Activated CD4-positive, alpha-beta T cell treated with anti-CD3 and anti-CD28 coated beads for 48 hours (primary cell): ENCODE measurements at regions not wholly inside any gene's neighbourhood (a gene's known extent, or its start where the extent isn't known, plus 50 kb on each side); places are given as distances from the start of the nearest gene placed in this dataset.

Experiments
- DNase-seq: peaks from one replicate; pipeline ENCODE4 v3.0.0-alpha.2; 2020

- DNase-seq = no peak
Measured at GRCh38 chr5:123819833-123820232, 307.9 kb downstream of the CSNK1G3 start.

DNA sequence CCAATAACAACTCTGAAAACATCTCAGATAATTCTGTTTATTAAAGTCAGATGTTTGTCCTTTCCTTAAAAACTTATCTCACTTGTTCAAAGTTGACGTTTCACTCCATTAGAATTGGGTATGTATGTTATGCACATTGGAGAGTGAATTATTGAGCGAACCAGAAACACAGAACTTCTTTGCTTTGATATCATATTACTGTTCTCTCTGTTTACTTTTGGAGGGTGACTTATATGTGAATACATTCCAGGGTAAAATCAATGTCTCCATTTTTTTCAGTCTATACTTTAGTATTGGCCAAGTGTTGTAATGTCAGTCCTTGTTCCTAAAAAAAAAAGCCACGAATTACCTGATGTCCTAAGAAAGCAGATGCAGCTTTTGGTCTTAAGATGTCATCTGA lies 307.4 kb downstream of the CSNK1G3 start:
- DNase-seq = no peak

DNA sequence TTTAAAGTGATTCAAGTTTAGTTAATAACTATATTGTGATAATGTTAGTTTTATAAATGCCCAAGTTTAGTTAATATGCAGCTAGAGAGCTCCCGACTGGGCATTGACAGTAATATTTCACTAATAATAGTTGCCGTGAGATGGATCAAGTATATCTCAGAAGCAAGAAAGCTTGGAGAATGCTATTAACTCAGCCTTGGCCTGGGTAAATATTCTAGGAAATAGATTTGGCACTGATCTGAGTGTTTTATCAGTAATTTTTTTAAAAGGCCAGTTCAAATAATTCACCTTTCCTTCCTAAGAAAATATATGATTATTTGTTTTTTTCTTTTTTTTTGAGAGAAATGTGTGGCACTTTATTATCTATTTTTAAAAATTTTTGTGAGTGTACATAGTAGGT lies 305.3 kb downstream of the CSNK1G3 start:
- no peak for DNase-seq

DNA sequence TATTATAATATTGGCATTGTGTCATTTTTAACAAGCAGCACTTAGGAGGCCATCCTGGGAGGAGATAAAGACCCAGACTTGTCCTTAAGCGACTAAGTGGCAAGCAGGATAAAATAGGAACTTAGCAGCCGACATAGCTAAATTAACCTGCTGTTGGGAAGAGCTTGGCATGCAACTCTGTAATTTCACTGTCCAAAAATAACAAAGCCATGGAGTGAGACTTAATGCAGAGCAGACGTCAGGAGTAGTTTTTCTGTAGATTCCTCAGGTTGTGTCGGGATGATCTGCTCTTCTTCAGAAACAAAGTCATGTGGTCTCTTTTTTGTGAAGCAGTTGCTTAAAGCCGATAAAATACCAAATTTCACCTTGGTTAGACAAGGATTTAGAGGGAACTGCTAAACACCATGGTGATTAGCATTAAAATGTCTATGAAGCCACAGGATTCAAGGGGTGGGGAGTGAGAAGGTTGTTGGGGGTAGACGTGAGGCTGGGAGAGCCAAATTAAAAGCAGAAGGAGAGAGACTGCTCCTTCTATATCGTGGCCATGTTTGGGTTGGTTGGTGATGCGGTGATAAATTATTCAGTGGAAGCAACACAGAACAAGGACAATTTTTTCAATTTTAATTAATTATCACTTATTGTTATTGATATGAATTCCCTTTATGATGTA lies 303.0 kb downstream of the CSNK1G3 start:
- no peak for DNase-seq

DNA sequence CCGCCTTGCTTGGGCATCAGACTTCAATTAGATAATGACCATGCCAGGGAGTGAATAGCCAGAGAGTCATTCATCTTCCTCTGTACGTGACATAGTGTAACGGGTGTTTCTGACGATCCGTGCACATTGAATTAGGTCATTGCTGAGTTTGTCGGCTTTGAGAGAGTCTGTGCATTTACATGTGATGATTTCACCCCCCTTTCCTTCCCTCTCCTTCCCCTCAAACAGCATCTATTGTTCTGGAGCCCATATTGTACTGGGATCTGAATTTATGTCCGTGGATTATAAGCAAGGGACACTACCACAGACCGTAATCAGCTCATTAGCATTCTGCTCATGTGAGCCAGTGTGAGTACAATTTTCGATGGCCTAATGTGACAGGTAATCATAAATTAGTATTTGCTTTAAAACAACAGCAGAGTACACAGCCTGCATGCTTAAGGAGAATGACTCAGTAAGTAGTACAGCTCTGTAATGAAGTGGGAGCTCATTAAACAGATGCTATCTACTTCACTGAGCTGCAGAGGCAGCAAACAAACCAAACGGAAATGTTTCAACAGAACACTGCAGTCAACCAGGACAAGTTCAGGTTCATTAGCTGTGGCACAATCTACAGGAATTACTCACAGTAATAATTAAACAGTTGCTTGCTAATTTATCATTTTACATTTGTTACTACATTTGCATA lies 302.1 kb downstream of the CSNK1G3 start:
- DNase-seq = no peak

DNA sequence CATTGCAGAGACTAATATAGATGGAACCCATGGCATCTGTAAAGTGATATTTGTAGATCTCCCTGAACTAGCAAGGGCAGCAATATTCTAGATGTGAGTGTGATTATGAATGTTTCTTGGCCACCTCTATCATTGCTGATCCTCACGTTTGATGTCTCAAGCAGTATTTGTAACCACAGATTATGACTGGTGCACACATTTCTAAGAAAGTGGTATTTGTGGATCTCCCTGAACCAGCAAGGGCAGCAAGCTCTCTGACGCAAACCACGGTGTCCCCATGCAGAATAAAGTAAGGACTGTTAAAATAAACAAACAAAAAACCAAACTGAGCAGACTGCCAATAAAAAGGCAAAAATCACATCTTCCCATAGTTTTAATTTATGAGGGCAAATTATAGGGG lies 301.3 kb downstream of the CSNK1G3 start:
- DNase-seq = no peak

GRCh38 chr5:123811831-123812230 lies 299.9 kb downstream of the CSNK1G3 start:
- no peak for DNase-seq

DNA sequence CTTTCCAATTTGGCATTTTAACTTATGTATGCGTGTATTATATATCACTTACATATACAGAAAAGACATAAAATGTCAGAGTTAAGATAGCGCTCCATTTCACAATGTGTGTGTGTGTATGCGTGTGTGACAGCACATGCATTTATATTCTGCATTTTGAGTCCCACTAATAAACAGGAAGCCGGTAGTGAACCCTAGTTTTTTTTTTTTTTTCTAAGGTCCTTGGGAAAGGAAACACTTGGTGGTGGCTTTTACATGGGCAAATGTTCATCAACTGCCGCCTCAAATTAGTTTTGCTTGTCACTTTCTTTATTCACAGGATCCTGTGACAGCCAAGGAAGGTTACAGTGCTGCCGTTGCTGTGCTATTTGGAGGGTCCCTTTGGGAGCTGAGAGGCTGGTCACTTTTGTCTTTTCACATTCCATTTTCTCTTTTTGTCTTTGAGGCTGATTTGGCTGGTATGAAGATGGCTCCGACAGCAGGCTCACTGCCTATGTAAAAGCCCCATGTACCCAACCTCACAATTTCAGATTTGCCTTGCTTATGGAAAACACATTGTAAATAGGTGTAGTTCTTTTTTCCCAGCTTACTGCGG lies 298.9 kb downstream of the CSNK1G3 start:
- DNase-seq = no peak

- DNase-seq = no peak
Measured at GRCh38 chr5:123810253-123810652, 298.3 kb downstream of the CSNK1G3 start.

DNA sequence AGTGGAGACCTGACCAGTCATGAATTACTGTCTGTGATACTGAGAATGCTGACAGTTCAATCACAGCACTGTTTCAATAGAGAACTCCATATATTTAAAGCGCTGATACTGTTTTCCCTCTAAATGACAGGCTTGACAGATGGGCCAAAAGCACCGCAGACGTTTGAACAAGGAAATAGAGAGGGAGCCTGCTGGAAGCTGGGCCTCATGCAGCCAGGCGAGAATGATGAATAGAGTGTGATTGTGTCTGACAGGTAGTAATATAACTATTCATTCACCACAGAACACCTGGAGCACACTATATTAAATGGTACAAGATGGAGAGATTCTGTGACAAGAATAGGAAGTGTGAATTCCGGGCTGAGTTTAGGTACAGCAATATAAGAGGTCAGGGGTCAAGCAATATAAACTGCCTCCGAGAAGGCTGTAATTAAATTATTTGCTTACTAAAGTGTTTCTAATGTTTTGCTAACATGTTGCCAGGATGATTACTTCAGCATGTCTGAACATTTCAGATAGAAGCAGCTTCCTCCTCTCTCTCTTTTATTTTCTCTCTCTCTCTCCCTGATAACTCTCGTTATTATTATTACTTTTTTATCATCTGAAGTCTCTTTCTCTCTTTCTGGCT lies 297.7 kb downstream of the CSNK1G3 start:
- DNase-seq = no peak

- no peak for DNase-seq
Measured at GRCh38 chr5:123808461-123809380, 296.7 kb downstream of the CSNK1G3 start.

DNA sequence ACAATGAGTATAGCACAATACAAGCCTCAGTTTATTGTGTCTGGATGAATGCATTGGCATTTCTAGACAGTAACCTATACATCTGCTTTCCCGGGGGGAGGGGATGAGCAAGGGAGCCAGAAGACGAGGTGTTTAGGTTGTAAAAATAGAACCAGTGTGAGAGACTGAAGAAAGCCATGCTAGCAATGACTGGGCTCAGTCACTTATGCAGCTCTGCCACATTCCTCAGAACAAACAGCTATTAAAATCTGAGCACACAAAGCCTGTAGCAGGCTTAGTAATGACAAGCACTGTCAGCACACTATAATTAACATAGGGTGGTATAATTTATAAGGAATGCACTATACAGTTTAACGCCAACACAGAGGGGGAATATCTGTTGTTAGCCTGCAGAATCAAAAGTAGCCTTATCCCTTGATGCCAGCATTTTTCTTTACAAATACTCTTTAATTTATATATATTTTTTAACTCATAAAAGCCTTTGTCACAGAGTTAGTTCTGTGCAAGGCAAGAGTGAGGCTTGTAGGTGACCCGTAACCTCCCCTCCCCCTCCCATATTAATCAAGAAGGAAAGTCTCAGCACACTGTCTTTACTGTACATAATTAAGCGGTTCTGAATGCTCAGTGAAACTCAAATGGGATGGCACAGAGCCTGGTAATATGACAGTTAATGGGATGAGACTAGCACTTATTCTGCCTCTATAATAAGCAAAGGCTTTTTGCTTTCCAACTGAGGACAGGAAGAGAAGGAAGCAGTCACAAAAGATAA lies 295.4 kb downstream of the CSNK1G3 start:
- no peak for DNase-seq

DNA sequence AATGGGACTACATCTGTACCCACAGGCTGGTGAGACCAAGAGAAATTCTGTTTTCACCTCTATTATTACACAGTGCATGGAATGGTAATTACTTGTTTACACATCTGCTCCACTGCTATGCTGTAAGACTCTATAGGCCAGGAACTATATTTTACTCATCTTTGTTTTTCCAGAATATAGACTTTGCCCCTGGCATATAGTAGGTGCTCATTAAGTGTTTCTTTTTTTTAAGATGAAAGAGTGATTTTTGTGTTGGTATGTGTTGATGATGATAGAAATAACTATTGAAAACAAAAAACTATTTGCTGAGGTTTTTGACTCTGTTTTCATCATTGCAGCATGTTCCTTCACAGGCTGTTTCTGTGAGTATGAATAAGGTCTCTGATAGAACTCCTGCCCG lies 294.7 kb downstream of the CSNK1G3 start:
- DNase-seq = no peak

DNA sequence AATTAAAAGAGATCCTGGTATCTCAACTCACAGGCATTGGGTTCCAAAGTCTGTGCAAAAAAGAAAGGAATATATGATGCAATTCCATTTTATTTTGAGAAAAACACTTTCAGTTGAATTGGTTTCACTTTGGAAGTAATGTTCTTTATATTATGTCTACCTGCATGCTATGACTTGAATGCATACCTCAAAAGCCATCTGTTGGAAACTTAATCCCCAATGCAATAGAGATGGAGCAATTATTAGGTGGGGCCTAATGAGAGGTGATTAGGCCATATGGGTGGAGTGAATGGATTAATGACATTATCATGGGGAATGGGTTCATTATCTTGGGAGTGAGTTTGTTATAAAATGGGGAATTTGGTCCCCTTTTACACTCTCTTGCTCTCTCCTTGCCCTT lies 293.3 kb downstream of the CSNK1G3 start:
- DNase-seq = no peak

GRCh38 chr5:123803359-123803758 lies 291.4 kb downstream of the CSNK1G3 start:
- DNase-seq = no peak

DNA sequence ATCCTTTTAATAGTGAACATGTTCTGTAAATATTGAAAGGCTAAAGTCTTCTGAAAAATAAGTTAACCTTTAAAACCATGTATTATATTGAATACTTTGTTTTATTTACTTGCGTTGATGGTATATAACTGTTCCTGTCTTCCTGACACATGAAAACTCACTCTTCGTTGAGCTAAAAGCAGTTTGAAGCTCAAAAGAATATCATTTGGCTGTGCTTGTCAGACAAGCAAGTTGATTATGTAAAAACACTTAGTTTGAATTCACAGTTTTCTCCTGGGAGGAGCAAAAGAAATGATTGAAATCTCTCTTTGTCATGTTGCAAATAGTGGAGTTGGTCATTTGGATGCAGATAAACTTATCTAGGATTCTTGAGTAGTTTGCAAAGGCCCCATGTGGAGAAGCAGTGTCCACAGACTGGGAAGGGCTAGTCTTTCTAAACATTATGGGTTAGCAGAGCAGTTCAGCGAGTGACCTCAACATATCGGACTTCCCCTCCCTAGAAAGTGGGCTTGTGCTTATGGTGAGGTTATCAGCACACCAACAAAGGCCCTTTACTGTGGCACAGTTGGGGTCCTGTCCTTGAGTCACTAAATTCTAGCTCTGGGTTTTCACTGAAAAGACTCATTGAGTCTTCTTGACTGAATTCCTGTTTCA lies 290.4 kb downstream of the CSNK1G3 start:
- no peak for DNase-seq

DNA sequence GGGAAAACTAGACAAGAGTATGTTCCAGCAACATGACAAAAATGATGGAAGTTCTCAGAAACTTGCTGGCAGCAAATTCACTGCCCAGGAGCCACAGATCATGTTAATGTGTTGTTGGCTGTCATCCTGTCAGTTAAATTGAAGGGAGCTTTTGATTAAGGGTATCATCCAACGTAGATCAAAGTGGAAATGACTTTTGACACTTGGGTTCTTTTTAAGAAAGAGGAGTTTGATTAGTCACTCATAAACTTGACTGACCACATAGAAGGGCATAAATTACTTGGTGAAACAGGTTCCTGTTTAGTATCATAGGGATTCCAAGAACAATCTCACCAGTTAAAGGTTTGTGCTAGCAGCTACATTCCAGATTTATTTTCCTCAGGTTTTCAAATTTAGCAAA lies 288.7 kb downstream of the CSNK1G3 start:
- DNase-seq = no peak

DNA sequence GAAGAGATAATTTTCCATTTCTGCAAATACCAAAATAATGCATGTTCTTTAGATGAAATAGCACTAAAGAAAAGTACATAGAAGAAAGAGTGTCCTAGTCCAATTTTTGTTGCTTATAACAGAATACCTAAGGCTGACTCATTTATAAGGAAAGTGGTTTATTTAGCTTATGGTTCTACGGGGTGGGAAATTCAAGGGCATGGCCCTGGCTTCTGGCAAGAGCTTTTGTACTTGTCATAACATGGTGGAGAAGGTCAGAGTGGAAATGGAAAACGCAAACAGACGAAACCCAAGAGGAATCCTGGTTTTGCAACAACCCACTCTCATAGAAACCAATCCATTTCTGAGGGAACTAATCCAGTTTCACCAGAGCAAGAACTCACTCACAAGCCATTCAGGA lies 283.7 kb downstream of the CSNK1G3 start:
- no peak for DNase-seq

- no peak for DNase-seq
Measured at GRCh38 chr5:123790226-123790625, 278.2 kb downstream of the CSNK1G3 start.

DNA sequence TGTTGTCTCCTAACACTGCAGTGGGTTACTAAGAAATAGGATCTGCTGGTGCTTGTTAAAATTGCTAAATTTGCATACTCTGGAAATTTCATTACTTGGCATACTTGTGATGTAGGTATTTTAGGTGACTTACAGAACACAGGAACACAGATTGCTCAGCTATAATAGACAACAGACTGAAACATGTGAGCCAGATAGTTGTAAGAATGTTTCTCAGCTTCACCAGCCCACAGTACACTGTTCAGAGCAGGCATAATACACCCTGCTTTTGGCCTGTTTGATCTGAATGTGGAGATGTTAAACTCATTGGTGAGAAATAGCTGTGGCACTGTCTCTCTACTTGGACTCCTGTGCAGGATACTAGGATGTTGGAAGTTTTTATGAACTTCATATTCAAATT lies 275.7 kb downstream of the CSNK1G3 start:
- no peak for DNase-seq

DNA sequence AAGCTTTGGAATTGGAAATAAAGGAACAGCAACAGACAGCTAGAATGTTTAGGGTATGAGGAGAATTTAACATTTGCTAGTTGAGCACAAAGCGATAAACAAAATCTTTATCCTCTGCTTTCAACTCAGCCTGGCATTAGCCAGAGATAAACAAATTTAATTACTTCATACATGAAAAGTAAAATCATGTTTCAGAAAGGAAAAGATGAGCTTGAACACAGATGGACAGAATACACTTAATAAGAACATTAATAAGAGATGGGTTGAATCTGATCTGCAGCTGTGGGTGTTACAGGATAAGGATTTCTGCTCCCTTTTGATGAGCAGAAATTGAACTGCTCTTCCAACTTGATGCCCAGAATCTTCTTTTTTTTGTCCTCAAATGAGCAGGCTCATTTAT lies 275.2 kb downstream of the CSNK1G3 start:
- no peak for DNase-seq

DNA sequence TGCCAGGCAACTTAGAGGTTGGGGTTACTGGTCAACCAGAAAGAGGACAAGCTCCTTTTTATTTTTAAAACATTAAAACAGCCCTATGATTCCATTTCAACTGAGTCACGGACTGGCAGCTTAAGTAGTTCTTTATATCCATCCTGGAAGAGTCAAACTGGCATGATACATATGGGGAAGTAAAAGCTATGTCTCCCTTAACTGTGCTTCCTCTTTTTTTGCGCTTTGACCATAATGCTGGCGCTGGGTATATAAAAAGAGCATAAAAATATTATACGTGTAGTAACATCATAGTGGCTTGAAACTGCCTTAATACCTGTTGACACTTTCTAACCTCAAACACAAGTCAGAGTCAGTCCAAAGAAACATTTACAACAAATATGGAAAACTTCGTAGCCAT lies 274.4 kb downstream of the CSNK1G3 start:
- DNase-seq = no peak
